Lung (tissue), 11 donors: ENCODE measurements at regions not wholly inside any gene's neighbourhood (a gene's known extent, or its start where the extent isn't known, plus 50 kb on each side); places are given as distances from the start of the nearest gene placed in this dataset.
"Not testable (repeated sequence)": the region's sequence is repeated elsewhere in the genome, so short reads cannot be mapped to it uniquely, and the experiment has no call there.

ENCODE experiments used
- ATAC-seq: fragments of 200-7000 bp; cut with Tn5 transposase; one replicate; pipeline ENCODE4 v1.9.1; 2020; ENCODE audit warnings: moderate number of reproducible peaks; ENCODE audit not compliant: insufficient read depth, low FRiP score
- DNase-seq, 3 donors: peaks; one replicate each; pipeline ENCODE4 v3.0.0-alpha.2; 2013 to 2017
- H3K27ac ChIP-seq, 2 donors: one replicate each; pipeline ENCODE4 v1.5.1; 2013; ENCODE audit warnings: mild to moderate bottlenecking in 2 of 2, moderate library complexity in 2 of 2, control low read depth in 1 of 2, inconsistent platforms in 1 of 2, low read depth in 1 of 2, low read length in 1 of 2
- H3K27me3 ChIP-seq, 3 donors: one replicate each; pipeline ENCODE4 v1.5.1; 2013; ENCODE audit warnings: low read length in 2 of 3; ENCODE audit not compliant: control insufficient read depth in 3 of 3, insufficient read depth in 3 of 3
- H3K36me3 ChIP-seq, 4 donors: one replicate each; pipeline ENCODE4 v1.5.1; 2013; ENCODE audit warnings: low read length in 4 of 4, mild to moderate bottlenecking in 1 of 4, moderate library complexity in 1 of 4; ENCODE audit not compliant: control insufficient read depth in 4 of 4, insufficient read depth in 4 of 4
- H3K4me1 ChIP-seq, 5 donors: one replicate each; pipeline ENCODE4 v1.5.1; 2013; ENCODE audit warnings: low read length in 5 of 5, mild to moderate bottlenecking in 2 of 5, moderate library complexity in 1 of 5; ENCODE audit not compliant: control insufficient read depth in 5 of 5, insufficient read depth in 5 of 5
- H3K4me3 ChIP-seq: one replicate; pipeline ENCODE4 v1.5.1; 2013; ENCODE audit warnings: mild to moderate bottlenecking, control low read depth, moderate library complexity
- H3K9ac ChIP-seq, 2 donors: one replicate each; pipeline ENCODE4 v1.5.1; 2013; ENCODE audit warnings: low read length in 2 of 2, control low read depth in 1 of 2; ENCODE audit not compliant: insufficient read depth in 1 of 2
- H3K9me3 ChIP-seq, 4 donors: one replicate each; pipeline ENCODE4 v1.5.1; 2013; ENCODE audit warnings: low read length in 3 of 4, mild to moderate bottlenecking in 1 of 4, moderate library complexity in 1 of 4; ENCODE audit not compliant: control insufficient read depth in 4 of 4, insufficient read depth in 3 of 4
- CTCF ChIP-seq: IDR thresholded peaks from 2 replicates; pipeline ENCODE4 v1.5.1; 2012; ENCODE audit warnings: mild to moderate bottlenecking; ENCODE audit errors: control extremely low read depth, extremely low read depth
- WGBS, 2 donors: extraction: QIAGEN DNeasy Blood & Tissue Kit; methylation state at CpG; one replicate each; pipeline ENCODE4 v1.1.7; 2013; 5-methylcytosine and 5-hydroxymethylcytosine counted together
- donor health status: control.
- donor health status: control.
- donor health status: Bipolar disorder and iron deficiency.
- donor health status: healthy.
- donor health status: DM: yes; HTN: yes; CAD: no.

GRCh38 chr10:44258460-44259089 is 126.3 kb downstream of the CXCL12 start:
- Histone ChIP-seq H3K27ac (no peak overlapping the region), H3K9me3 (no peaks in the 10 kb centered on the region), H3K4me1 (peaks cover 0 to 16% (median 5%) of the 10 kb centered on the region in 5 donors), H3K4me3 (no peak overlapping the region), H3K36me3 (no peaks in the 10 kb centered on the region), H3K9ac (no peak overlapping the region), H3K27me3 (no peaks in the 10 kb centered on the region)
- DNase-seq (no peak), ATAC-seq (no peak)
- TF ChIP-seq CTCF = no peak
- 83 to 84% methylated on average over 4 of the region's 4 CpGs for WGBS, 2 donors

- no peak for DNase-seq
- Histone ChIP-seq H3K9me3 (no peaks in the 10 kb centered on the region), H3K4me3 (no peak overlapping the region), H3K9ac (no peak overlapping the region), H3K4me1 (peaks cover 0 to 15% (median 8%) of the 10 kb centered on the region in 5 donors), H3K36me3 (no peaks in the 10 kb centered on the region), H3K27me3 (no peaks in the 10 kb centered on the region), H3K27ac (no peak overlapping the region)
- 79 to 82% methylated on average over 3 of the region's 3 CpGs for WGBS, 2 donors
- no peak for ATAC-seq
- no peak for TF ChIP-seq CTCF
Observed at GRCh38 chr10:44258019-44258418, 126.9 kb downstream of the CXCL12 start.

GRCh38 chr10:44253769-44254462 is 131.0 kb downstream of the CXCL12 start:
- 33 to 61% methylated on average over 5 of the region's 5 CpGs for WGBS, 2 donors
- H3K27ac ChIP-seq = peak overlapping the region in 1 of 2 donors; percentile 28
- TF ChIP-seq CTCF = no peak
- no peak overlapping the region for H3K4me3 ChIP-seq
- no peak overlapping the region for H3K9ac ChIP-seq
- DNase-seq = peak; percentile 84 to 95 (median 94)
- H3K4me1 ChIP-seq = peaks cover 0 to 11% (median 6%) of the 10 kb centered on the region in 5 donors
- H3K27me3 ChIP-seq = no peaks in the 10 kb centered on the region
- H3K9me3 ChIP-seq = no peaks in the 10 kb centered on the region
- peak; percentile 23 for ATAC-seq
- H3K36me3 ChIP-seq = no peaks in the 10 kb centered on the region

- not testable (repeated sequence) for DNase-seq, H3K27ac ChIP-seq, H3K36me3 ChIP-seq, H3K27me3 ChIP-seq, H3K4me3 ChIP-seq, H3K9ac ChIP-seq, H3K9me3 ChIP-seq, ATAC-seq
- WGBS, 2 donors = 92 to 93% methylated on average over 3 of the region's 3 CpGs
- peaks cover 0 to 11% (median 6%) of the 10 kb centered on the region in 5 donors for H3K4me1 ChIP-seq
Observed at GRCh38 chr10:44252631-44253030, 132.3 kb downstream of the CXCL12 start.

GRCh38 chr10:44249933-44250332 is 135.0 kb downstream of the CXCL12 start:
- H3K27me3 ChIP-seq, H3K27ac ChIP-seq, H3K36me3 ChIP-seq, ATAC-seq, DNase-seq, H3K9me3 ChIP-seq, H3K4me3 ChIP-seq, H3K9ac ChIP-seq: not testable (repeated sequence)
- 92 to 93% methylated on average over 7 of the region's 7 CpGs for WGBS, 2 donors
- H3K4me1 ChIP-seq = peaks cover 0 to 11% (median 6%) of the 10 kb centered on the region in 5 donors
